A673 (cell line): ENCODE measurements at regions not wholly inside any gene's neighbourhood (a gene's known extent, or its start where the extent isn't known, plus 50 kb on each side); places are given as distances from the start of the nearest gene placed in this dataset.

Experiments used
- BruUV-seq: library from RNA; stranded (reverse); fragments of 400-500 nt; replicated peaks from 2 replicates; lab custom pipeline; 2021; lab: Mats Ljungman, UMichigan
- CTCF ChIA-PET: fragments of 300-600 bp; sonication (Branson Sonifier 250); formaldehyde crosslinking; loops from one replicate; lab custom pipeline; 2022; ENCODE audit warnings: antibody characterized with exemption; lab: Charles Lee
- POLR2A ChIA-PET: fragments of 300-600 bp; sonication (Branson Sonifier 250); formaldehyde crosslinking; loops from one replicate; lab custom pipeline; 2022; ENCODE audit warnings: antibody characterized with exemption; ENCODE audit not compliant: low non-redundant PET; lab: Charles Lee
- DNase-seq: peaks from one replicate; pipeline ENCODE4 v3.0.0-alpha.2; 2015; ENCODE audit warnings: low spot score
- H3K27ac ChIP-seq: fragments of 200-600 bp; sonication (generic); 2 replicates; pipeline ENCODE4 v1.5.1; 2016; ENCODE audit warnings: mixed run types, low read depth, mild to moderate bottlenecking, mixed read lengths, antibody characterized with exemption, low read length; ENCODE audit not compliant: poor library complexity, severe bottlenecking
- H3K27me3 ChIP-seq: fragments of 200-600 bp; sonication (generic); replicated peaks from 2 replicates; pipeline ENCODE4 v1.6.1; 2017; ENCODE audit warnings: mixed run types, low read depth, mild to moderate bottlenecking, mixed read lengths, antibody characterized with exemption, low read length; ENCODE audit not compliant: insufficient read depth, poor library complexity
- H3K36me3 ChIP-seq: fragments of 200-600 bp; sonication (generic); 2 replicates; pipeline ENCODE4 v1.6.1; 2016; ENCODE audit warnings: mixed run types, mild to moderate bottlenecking, mixed read lengths, antibody characterized with exemption, low read length; ENCODE audit not compliant: insufficient read depth, poor library complexity, severe bottlenecking
- H3K4me1 ChIP-seq: fragments of 200-600 bp; sonication (generic); 2 replicates; pipeline ENCODE4 v1.6.1; 2017; ENCODE audit warnings: mixed run types, mild to moderate bottlenecking, mixed read lengths, antibody characterized with exemption, low read length; ENCODE audit not compliant: insufficient read depth, poor library complexity, severe bottlenecking
- H3K4me3 ChIP-seq: fragments of 200-600 bp; sonication (generic); 2 replicates; pipeline ENCODE4 v1.5.1; 2016; ENCODE audit warnings: low read depth, mixed run types, mild to moderate bottlenecking, mixed read lengths, low read length; ENCODE audit not compliant: poor library complexity, severe bottlenecking
- H3K9me3 ChIP-seq: fragments of 200-600 bp; sonication (generic); 2 replicates; pipeline ENCODE4 v1.6.1; 2016; ENCODE audit warnings: mixed run types, low read depth, mild to moderate bottlenecking, mixed read lengths, antibody characterized with exemption, low read length; ENCODE audit not compliant: poor library complexity, severe bottlenecking
- EZH2 ChIP-seq: fragments of 200-600 bp; sonication (generic); IDR thresholded peaks from 2 replicates; pipeline ENCODE4 v1.6.1; 2017; ENCODE audit warnings: borderline replicate concordance, low read depth, mild to moderate bottlenecking, mixed read lengths, antibody characterized with exemption, low read length; ENCODE audit not compliant: poor library complexity, severe bottlenecking
- intact Hi-C: fragments of 100-400 bp; cut with micrococcal nuclease; formaldehyde crosslinking; loops from one replicate; pipeline ENCODE4 v1.10.0; 2022; ENCODE audit not compliant: unreplicated experiment
- TF ChIP-seq, protein P1 (sequence below): fragments of 300-800, 200-600 bp; sonication (generic); conservative IDR thresholded peaks from 2 replicates; pipeline ENCODE4 v1.5.1; 2017; ENCODE audit warnings: low read depth, mild to moderate bottlenecking, antibody characterized with exemption, low read length, moderate library complexity, mixed read lengths

DNA sequence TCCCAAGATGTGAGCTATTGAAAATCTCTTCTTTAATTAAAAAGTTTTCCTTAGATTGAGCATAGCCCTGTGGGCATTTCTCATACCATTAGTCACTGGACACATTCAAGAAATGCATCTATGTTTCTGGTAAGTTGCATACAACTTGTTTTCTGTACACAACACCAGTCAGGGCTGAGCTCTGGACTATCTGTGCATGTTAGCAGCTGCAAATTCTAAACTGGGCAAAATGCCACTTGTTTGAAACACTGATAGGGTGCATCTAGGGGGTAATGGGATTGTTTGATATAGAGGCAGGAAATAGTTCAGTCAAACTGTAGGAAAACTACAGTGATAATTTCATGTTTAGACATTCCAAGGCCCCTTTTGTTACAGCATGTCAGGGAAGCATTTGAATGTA, 145.6 kb upstream of the NPY start:
- TF ChIP-seq EZH2 = no peak
- Histone ChIP-seq H3K36me3 (no peaks in the 10 kb centered on the region), H3K4me1 (peaks cover 5% of the 10 kb centered on the region), H3K4me3 (no peak overlapping the region), H3K27ac (no peak overlapping the region), H3K9me3 (no peaks in the 10 kb centered on the region), H3K27me3 (no peaks in the 10 kb centered on the region)
- POLR2A ChIA-PET = no interaction called here
- DNase-seq = peak; percentile 69
- CTCF ChIA-PET = no interaction called here
- BruUV-seq = no TSS peak
- intact Hi-C loops = loop anchor here (10.0 kb wide), 1 partner anchor 236 kb away; no protein-coding TSS in a partner anchor

DNA sequence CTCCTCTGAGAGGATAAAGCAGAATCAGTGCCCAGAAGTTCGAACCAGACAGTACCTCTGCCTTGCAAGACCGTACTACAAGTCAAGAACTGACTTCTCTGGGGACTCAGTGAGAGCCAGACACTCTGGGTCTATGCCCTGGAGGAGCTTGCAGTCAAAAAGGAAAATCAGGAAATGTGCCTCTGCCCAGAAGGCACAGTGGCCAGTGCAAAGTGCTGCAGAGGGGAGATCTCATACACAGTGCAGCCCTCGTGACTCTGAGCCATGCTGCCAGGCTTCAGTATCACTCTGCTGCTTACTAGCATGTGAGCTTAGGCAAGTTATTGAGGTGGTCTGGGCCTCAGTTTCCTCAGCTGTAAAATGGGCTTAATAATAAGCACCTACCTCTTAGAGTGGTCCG, 144.0 kb upstream of the NPY start:
- Histone ChIP-seq H3K4me1 (peaks cover 5% of the 10 kb centered on the region), H3K36me3 (no peaks in the 10 kb centered on the region), H3K4me3 (no peak overlapping the region), H3K9me3 (no peaks in the 10 kb centered on the region), H3K27ac (no peak overlapping the region), H3K27me3 (no peaks in the 10 kb centered on the region)
- BruUV-seq = no TSS peak
- CTCF ChIA-PET = no interaction called here
- intact Hi-C loops = no loop called here
- TF ChIP-seq, protein P1, sequence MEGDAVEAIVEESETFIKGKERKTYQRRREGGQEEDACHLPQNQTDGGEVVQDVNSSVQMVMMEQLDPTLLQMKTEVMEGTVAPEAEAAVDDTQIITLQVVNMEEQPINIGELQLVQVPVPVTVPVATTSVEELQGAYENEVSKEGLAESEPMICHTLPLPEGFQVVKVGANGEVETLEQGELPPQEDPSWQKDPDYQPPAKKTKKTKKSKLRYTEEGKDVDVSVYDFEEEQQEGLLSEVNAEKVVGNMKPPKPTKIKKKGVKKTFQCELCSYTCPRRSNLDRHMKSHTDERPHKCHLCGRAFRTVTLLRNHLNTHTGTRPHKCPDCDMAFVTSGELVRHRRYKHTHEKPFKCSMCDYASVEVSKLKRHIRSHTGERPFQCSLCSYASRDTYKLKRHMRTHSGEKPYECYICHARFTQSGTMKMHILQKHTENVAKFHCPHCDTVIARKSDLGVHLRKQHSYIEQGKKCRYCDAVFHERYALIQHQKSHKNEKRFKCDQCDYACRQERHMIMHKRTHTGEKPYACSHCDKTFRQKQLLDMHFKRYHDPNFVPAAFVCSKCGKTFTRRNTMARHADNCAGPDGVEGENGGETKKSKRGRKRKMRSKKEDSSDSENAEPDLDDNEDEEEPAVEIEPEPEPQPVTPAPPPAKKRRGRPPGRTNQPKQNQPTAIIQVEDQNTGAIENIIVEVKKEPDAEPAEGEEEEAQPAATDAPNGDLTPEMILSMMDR = no peak
- no peak for TF ChIP-seq EZH2
- DNase-seq = no peak
- POLR2A ChIA-PET = no interaction called here

GRCh38 chr7:24141874-24142509, 142.0 kb upstream of the NPY start:
- no peak for TF ChIP-seq EZH2
- TF ChIP-seq, protein P1 = no peak
- Histone ChIP-seq H3K27ac (no peak overlapping the region), H3K27me3 (no peaks in the 10 kb centered on the region), H3K9me3 (no peaks in the 10 kb centered on the region), H3K4me1 (peaks cover 5% of the 10 kb centered on the region), H3K36me3 (no peaks in the 10 kb centered on the region), H3K4me3 (no peak overlapping the region)
- POLR2A ChIA-PET = no interaction called here
- intact Hi-C loops = no loop called here
- no peak for DNase-seq
- BruUV-seq = no TSS peak
- CTCF ChIA-PET = no interaction called here

DNA sequence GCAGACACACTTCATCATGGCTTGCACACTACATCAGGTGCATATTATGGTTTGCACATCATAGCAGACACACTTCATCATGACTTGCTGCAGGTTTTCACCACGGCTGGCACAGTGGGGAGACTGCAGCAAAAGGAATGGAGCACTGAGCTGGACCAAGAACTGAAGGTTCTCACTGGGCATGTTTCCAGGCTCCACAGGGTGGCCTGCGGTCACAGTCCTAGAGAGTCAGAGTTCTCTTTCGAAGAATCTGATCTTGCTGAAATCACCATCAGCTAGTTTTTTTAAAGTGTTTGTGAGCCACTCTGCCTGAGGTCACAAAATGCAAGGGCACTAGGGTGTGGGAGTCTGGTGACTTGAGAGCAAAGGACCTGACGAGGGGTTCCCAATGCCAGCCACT, 140.4 kb upstream of the NPY start:
- no peaks in the 10 kb centered on the region for H3K9me3 ChIP-seq
- H3K36me3 ChIP-seq = no peaks in the 10 kb centered on the region
- no peak for TF ChIP-seq EZH2
- TF ChIP-seq, protein P1 = no peak
- no peak overlapping the region for H3K27ac ChIP-seq
- BruUV-seq = no TSS peak
- DNase-seq = peak; percentile 73
- no peak overlapping the region for H3K4me3 ChIP-seq
- ChIA-PET POLR2A (no interaction called here), CTCF (no interaction called here)
- no peaks in the 10 kb centered on the region for H3K27me3 ChIP-seq
- intact Hi-C loops = no loop called here
- peaks cover 11% of the 10 kb centered on the region for H3K4me1 ChIP-seq
